BJ (cell line): ENCODE measurements at regions not wholly inside any gene's neighbourhood (a gene's known extent, or its start where the extent isn't known, plus 50 kb on each side); places are given as distances from the start of the nearest gene placed in this dataset.

Experiments
- CTCF ChIA-PET: fragments of 350-600 bp; formaldehyde crosslinking; extraction: SDS; loops from one replicate; lab custom pipeline; 2021; ENCODE audit warnings: antibody characterized with exemption, inconsistent platforms; lab: Yijun Ruan, JAX
- POLR2A ChIA-PET: fragments of 300-600 bp; sonication (Branson Sonifier 250); formaldehyde crosslinking; extraction: SDS; loops from one replicate; lab custom pipeline; 2021; ENCODE audit warnings: antibody characterized with exemption; lab: Charles Lee
- DNase-seq: peaks from one replicate; pipeline ENCODE4 v3.0.0-alpha.2; 2011; ENCODE audit warnings: low read depth
- H3K27me3 ChIP-seq: 2 replicates; pipeline ENCODE4 v1.6.0; 2011; ENCODE audit warnings: low read length; ENCODE audit not compliant: control insufficient read depth, insufficient read depth
- H3K36me3 ChIP-seq: 2 replicates; pipeline ENCODE4 v1.5.1; 2011; ENCODE audit warnings: low read length; ENCODE audit not compliant: control insufficient read depth, insufficient read depth
- H3K4me3 ChIP-seq: 2 replicates; pipeline ENCODE4 v1.5.1; 2011; ENCODE audit warnings: low read depth, mild to moderate bottlenecking, control low read depth, low read length
- TF ChIP-seq, protein P1 (sequence below): IDR thresholded peaks from 2 replicates; pipeline ENCODE4 v1.5.1; 2011; ENCODE audit warnings: low read depth, mild to moderate bottlenecking, control low read depth, inconsistent platforms, low read length, moderate library complexity; ENCODE audit not compliant: insufficient read depth

DNA sequence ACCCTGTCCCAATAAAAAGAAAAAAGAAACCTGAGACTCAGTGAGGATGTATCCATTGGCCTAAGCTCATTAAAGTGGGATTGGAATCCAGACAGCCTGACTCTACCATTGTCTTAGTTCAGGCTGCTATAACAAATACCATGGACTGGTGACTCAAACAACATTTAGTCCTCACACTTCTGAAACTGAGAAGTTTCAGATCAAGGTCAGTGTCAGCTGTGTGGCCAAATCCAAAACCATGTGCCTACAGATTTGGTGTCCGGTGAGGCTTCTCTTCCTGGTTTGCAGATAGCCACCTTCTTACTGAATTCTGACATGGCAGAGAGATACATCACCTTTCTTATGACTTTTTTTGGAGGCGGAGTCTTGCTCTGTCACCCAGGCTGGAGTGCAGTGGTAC lies 53.3 kb upstream of the KDM8 start:
- no peaks in the 10 kb centered on the region; the same call in none of the 2 replicates for H3K27me3 ChIP-seq
- H3K4me3 ChIP-seq = no peak overlapping the region
- TF ChIP-seq, protein P1, sequence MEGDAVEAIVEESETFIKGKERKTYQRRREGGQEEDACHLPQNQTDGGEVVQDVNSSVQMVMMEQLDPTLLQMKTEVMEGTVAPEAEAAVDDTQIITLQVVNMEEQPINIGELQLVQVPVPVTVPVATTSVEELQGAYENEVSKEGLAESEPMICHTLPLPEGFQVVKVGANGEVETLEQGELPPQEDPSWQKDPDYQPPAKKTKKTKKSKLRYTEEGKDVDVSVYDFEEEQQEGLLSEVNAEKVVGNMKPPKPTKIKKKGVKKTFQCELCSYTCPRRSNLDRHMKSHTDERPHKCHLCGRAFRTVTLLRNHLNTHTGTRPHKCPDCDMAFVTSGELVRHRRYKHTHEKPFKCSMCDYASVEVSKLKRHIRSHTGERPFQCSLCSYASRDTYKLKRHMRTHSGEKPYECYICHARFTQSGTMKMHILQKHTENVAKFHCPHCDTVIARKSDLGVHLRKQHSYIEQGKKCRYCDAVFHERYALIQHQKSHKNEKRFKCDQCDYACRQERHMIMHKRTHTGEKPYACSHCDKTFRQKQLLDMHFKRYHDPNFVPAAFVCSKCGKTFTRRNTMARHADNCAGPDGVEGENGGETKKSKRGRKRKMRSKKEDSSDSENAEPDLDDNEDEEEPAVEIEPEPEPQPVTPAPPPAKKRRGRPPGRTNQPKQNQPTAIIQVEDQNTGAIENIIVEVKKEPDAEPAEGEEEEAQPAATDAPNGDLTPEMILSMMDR = no peak
- no peaks in the 10 kb centered on the region for H3K36me3 ChIP-seq
- DNase-seq = no peak
- ChIA-PET CTCF (interaction anchor here (1.1 kb wide), 1 partner anchor 218 kb away, joined by 3 read pairs; no protein-coding TSS in a partner anchor), POLR2A (no interaction called here)

DNA sequence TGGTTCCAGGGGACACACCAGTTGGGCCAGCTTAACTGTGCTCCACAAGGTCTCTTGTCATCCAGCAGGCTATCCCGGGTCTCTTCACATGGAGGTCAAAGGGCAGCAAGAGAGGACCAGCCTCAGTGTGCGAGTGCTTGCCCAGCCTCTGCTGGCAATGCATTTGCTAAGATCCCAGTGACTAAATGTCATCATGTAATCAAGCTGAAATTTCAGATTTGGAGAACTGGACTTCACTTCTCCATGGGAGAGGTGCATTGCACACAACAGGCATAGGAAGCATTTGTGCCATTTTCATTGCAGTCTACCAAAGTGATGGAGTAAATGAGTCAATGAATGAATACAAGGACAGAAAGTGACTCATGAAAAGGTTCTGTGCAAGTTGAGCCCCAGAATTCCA lies 51.2 kb upstream of the KDM8 start:
- no peak for DNase-seq
- POLR2A ChIA-PET = no interaction called here
- Histone ChIP-seq H3K4me3 (no peak overlapping the region), H3K27me3 (no peaks in the 10 kb centered on the region; the same call in none of the 2 replicates), H3K36me3 (no peaks in the 10 kb centered on the region)
- TF ChIP-seq, protein P1 = no peak
- CTCF ChIA-PET = interaction anchor here (0.7 to 6.2 kb wide), 7 partner anchors 9 to 304 kb away, joined by 3 to 51 read pairs (median 4); no protein-coding TSS in a partner anchor

DNA sequence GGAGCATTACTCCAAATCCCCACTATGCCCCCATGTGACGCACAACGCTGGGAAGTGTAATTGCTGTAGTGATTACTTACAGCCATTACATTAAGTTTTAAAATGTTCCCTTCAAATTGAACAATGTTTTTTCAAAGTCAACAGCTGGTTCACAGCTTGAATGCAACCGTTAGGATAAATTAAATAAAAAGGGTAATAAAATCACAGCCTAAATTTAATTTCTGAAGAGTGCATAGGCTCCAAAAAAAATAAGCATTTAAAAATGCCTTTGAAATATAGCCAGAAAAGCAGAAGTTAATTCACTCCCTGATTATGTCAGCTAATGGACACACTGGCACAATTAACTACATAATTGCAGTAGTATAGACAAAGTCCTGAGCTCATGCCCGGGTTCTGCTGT lies 50.5 kb upstream of the KDM8 start:
- DNase-seq = no peak
- ChIA-PET POLR2A (no interaction called here), CTCF (interaction anchor here (1.0 to 6.2 kb wide), 5 partner anchors 10 to 304 kb away, joined by 4 to 51 read pairs (median 10); no protein-coding TSS in a partner anchor)
- Histone ChIP-seq H3K36me3 (no peaks in the 10 kb centered on the region), H3K4me3 (no peak overlapping the region), H3K27me3 (no peaks in the 10 kb centered on the region; the same call in none of the 2 replicates)
- TF ChIP-seq, protein P1 = no peak
